ENCODE measurements at regions not wholly inside any gene's neighbourhood (a gene's known extent, or its start where the extent isn't known, plus 50 kb on each side); places are given as distances from the start of the nearest gene placed in this dataset.

GRCh38 chr20:39882806-39883205, 806.2 kb downstream of the MAFB start:
- TF ChIP-seq CTCF (IDR thresholded peaks at IDR 0.05) (no peak), POLR2A (IDR thresholded peaks at IDR 0.05) (no peak), POLR2AphosphoS5 (IDR thresholded peaks at IDR 0.05) (no peak), EP300 (IDR thresholded peaks at IDR 0.05) (no peak)
